GM18508 (cell line): ENCODE measurements at regions not wholly inside any gene's neighbourhood (a gene's known extent, or its start where the extent isn't known, plus 50 kb on each side); places are given as distances from the start of the nearest gene placed in this dataset.

ENCODE experiments used
- ATAC-seq: cut with Tn5 transposase; IDR thresholded peaks from one replicate; pipeline ENCODE4 v1.9.1; 2021; ENCODE audit warnings: moderate number of reproducible peaks; ENCODE audit not compliant: insufficient read depth, unreplicated experiment

DNA sequence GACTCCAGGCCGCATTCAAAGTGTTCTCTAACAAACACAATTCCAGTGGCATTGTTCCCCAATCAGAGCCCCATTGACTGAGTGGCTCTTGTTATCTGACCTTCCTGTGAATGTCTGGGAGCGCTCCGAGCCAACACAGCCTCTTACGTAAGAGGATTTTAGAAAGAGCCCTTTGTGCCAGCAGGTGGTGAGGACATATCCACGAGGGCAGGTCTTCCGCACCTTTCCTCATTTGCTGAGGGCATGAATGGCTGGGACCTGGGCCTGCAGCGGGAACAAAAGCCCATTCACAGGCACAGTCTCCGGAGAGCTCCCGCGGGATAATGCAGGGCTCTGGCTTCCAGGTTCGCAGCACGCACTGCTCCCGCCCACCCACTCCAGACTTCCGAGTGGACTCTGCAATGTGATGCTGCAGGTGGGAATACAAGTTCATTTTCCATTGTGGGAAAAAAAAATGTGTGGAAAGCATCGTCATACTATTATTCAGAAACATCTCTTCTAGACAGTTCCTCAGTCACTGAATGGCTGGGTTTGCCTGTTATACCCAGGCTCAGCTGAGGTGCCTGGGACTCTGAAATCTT, 295.0 kb upstream of the IGFBP3 start:
- no peak for ATAC-seq

DNA sequence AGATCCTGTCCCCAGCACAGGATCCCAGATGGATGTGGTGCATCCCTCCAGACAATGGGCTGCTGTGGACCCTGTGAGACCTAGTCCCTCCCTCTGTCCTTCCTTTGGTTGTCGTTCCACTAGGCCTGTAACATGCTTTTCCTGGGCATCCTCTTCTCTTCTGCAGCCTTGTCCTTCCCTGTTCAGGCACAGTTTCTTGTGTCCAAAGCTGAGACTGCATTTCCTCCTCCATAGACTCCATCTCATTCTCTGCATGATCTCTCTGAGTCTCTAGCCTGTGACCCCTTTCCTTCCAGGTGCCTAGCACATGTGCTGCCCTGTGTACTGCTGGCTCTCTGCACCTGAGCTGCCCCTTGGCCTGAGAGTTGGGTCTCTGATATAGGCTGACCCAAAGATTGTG, 293.5 kb upstream of the IGFBP3 start:
- ATAC-seq, result no peak

DNA sequence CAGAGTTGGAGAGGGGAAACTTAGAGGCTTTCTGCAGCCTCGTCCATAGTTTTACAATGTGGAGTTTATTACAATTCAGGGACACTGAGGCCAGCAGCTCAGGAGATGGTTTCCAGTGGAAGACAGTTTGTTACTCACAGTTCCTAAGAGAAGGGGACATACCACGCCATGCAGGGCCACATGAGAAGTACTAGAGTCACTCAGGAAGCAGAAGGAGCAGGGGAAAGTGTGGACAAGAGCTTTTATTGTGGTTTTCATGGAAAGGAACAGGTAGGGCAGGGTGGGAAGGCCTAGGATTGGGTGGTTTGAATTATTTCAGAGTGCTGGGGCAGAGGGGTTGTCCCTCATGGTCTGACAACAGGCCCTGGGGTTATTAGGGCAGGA, 292.1 kb upstream of the IGFBP3 start:
- ATAC-seq, result no peak

DNA sequence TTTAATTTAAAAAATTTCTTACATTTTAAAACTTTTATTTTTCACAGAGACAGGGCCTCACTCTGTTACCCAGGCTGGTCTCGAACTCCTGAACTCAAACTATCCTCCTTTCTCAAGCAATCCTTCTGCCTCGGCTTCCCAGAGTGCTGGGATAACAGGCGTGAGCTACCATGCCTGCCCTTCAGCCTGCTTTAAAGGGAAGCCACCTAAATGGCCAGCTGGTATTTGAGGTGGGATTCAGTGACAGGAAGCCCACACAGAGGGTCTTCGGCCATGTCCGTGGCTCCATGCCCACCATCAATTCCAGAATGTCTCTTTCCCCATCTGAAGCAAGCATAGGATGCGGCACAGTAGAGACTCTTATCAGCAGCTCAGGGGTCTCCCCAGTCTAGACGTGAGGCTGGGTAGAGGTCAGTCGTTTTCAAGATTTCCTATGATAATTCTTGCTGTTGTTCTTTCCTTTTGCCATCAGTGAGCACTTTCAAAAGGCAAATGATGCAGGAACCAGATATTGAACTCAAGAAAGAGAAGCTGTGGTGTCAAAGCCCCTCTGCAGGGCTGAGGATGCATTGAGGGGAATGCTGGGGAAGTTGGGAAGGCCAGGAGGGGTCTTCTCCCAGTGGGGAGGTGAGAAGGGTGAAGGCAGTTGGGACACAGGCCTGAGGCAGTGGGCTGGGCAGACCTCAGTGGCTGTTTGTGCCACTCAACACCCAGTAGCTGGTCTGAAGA, 291.5 kb upstream of the IGFBP3 start:
- ATAC-seq, result no peak

DNA sequence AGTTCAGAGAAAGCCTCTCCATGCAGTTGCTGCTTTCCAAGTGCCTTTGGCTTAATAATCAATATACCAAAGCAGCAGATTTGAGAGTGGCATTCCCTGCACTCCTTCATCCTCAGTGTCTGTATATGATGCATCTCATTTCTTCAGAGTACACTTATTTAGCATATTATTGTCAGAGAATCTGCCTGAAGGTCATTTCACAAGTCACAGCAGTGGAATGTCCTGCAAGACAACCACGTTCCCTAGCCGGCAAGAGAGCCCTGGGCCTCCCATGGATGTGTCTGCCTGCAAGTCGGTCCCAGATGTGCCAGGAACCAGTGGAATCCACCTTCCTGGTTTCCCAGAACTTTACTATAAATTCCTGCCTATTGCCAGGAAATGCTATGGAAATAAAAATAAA, 289.4 kb upstream of the IGFBP3 start:
- no peak for ATAC-seq

DNA sequence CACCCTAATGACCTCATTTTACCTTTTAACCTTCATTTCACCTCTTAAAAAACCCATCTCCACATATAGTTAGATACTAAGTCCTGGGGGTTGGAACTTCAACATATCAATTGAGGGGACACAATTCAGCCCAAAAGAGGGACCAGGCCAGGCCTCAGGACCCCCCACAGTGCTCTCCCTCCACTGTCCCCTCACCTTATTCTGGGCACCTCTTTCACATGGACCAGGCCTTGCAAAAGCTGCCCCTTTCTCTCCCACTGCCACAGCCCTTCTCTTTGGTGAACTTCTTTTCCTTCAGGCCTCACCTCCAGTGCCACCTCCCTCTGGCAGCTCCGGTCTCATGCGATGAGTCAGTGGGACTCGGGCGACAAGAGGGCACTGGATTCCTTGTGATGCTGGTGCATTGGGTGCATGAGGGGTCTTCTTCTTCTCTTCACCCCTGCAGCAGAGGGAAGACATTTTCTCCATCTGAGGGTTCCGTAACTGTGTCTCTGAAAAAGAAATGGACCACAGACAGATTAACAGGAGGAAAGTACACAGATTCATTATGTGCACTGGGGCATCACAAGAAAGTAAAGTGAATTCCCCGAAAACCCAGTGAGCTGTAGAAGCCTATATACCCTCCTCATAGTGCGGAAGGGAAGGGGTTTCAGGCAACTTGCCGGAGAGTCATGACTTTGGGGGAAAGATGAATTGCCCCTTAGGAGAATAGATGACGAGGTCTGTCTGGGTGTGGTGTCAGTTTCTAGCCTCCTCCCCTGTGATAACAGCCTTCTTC, 288.7 kb upstream of the IGFBP3 start:
- ATAC-seq, result no peak

DNA sequence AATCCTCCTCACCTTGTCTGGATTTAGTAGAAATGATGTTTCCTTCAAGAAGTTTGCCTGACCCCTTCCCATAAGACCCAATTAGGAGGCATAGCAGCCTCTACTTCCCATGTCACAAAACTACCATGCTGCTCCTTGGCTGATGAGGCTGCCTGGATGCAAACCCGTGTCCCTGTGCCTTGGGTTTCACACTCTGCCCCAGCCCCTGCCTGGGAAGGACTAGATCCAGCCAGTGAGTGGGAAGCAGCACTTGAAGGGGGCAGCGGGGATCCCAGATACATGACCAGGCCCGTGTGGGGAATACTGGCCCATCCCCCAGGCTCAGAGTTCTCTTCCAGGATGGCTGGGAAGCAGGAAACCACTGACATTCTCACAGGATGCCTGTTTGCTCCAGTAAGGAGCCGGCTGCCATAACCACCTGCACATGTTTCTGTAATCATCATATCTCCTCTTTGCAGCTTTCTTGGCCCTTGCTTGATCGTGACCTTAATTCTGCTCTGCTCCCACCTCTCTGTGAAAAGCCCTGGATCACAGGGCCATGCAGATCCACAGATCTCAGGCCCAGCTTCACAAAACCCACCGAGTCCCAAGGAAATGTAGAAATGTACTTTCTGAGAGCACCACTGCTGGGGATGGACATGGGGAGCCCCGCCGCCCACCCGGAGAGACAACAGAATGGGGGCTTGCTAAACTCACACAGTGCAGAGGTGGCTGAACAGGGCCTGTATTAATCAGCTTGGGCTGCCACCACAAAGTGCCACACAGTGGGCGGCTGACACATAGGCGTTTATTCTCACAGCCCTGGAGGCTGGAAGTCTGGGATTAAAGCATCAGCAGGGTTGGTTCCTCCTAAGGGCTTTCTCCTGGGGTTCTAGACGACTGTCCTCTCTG, 287.8 kb upstream of the IGFBP3 start:
- no peak for ATAC-seq

DNA sequence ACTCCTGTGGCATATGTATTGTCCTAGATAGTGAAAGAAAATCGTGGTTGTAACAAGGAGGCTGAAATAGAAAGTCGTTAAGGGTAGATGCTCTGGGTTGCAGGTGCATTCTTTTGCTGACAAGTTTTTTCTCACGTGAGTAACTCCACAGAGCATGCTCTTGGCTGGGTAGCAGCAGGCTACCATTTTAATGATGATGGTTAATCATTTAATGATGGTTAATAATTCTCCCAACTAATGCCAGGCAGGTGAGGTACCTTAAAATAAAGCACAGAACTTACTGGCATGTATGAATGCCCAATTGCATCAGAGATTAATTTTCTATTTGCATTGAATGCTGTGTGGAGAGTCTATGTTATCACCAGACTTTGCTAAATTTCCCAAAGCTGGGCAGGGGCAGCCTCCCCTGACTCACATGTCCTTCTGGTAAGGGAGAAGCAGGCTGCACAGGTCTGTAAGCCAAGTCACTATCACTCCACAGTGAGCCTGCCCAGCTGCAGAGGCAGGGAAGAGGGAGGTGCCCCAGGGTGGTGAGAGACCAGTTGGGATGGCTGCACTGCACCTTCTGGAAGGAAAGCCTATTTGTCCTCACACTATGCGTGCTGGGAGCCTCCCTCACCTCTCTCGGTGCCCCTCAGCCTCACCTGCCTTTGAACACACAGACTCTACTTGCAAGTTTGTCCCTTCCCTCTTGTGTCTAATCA, 287.0 kb upstream of the IGFBP3 start:
- no peak for ATAC-seq

DNA sequence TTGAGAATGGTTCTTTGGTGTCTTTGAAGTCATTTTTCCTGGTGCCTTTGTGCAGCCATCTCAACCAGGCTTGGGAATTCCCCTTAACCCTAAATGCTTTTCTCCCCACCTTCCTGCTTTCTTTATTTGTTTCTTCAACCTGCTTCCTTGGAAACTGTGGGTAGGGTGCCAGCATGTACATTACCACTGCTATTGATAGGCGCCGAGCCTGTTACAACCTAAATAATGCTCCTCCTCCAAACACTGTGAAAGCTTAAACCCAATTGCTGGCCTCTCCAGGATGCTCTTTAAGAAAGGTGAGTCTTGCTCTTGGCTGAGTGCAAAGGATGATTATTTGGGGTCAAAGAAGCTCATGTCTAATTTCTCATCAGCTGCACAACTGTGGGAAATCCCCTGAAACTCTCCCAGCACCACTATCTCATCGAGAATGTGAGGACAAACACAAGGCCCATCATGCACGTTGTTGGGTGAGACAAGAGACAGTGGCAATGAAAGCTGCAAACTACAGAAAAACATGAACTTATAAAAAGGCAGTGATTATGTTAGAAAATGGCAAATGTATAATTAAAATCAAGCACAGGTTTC, 285.5 kb upstream of the IGFBP3 start:
- no peak for ATAC-seq

DNA sequence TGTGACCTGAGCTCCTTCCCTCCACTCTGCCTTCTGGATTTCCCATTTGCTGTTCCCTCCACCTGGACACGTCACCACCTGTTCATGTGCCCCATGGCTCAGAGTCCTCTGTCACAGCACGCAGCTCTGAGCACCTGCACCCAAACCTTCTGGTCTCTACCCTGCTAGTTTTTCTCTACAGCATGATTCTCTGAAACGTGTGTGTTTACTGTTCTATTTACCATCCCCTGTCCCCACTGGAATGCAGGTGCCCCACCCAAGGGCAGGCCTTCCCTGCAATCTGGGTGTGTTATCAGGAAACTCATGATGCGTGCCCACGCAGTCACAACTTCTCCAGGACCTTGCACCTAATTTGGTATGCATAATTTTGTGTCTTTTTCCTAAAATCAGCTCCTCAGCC, 284.4 kb upstream of the IGFBP3 start:
- ATAC-seq, result no peak

DNA sequence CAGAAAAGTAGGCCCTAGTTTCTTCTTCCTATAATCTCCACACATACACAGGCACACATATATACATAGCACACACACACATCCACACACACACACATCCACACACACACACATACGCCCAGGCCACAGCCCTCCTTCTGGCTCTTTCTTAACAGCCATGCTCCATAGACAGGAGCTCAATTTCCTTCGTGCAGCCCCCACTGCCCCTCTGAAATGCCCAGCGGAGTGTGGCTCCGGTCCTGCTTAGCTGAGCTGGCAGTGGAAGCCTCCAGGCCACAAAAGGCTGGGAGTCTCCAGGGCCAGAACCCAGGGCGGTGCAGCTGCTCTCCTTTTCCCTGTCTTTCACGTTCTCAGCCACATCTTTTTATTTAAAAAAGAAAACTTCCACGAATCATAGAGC, 282.9 kb upstream of the IGFBP3 start:
- ATAC-seq, result no peak

DNA sequence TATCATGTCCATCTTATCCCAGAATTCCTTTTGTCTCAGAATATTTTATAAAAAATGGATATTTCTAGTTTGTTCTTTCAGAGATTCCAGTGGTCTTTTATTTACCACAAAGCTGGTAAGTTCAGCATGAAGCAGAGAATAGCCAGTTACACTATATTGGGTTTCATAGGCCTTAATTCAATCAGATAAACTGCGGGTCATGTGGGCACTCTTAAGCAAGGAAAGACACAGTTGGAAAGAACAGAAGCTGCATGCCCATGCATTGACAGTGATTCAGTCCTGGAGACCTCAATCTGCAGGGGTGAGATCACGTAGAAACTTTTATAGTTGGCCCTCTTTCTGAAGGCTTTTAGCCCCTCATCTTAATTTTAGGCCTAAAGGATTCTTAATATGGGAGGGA, 281.3 kb upstream of the IGFBP3 start:
- ATAC-seq, result no peak

DNA sequence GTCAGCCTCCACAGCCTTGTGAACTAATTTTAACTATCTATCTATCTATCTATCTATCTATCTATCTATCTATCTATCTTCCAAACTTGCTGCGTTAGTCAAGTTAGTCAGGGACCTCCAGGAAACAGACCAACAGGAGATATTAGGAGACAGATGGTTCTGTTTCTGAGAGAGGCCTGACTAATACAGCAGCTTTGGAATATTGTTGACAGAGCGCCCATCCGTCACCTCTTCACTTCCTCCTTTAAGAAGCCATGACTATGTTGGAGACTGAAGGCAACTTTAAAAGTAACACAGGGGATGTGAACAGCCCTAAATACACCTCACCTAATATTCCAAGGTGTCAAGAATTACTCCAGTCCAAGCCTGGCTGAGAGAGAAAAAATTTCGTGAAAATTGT, 280.9 kb upstream of the IGFBP3 start:
- ATAC-seq, result no peak

DNA sequence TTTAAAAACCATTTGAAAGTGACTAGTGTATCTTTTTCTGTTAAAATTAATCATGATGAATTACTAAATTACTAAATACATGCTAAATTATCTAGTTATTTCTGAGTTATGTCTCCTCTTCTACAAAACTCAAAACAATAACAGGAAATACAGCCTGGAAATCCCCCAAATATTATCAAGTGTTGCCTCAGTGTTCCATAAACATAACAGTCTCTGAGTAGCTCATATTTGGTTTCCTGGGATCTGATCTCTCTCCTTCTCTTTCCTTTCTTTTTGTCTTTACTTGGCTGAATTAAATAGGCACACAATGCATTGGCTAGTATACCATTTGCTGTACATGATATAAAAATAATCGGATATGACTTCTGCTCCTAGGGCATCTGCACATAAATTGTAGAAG, 277.6 kb upstream of the IGFBP3 start:
- no peak for ATAC-seq

DNA sequence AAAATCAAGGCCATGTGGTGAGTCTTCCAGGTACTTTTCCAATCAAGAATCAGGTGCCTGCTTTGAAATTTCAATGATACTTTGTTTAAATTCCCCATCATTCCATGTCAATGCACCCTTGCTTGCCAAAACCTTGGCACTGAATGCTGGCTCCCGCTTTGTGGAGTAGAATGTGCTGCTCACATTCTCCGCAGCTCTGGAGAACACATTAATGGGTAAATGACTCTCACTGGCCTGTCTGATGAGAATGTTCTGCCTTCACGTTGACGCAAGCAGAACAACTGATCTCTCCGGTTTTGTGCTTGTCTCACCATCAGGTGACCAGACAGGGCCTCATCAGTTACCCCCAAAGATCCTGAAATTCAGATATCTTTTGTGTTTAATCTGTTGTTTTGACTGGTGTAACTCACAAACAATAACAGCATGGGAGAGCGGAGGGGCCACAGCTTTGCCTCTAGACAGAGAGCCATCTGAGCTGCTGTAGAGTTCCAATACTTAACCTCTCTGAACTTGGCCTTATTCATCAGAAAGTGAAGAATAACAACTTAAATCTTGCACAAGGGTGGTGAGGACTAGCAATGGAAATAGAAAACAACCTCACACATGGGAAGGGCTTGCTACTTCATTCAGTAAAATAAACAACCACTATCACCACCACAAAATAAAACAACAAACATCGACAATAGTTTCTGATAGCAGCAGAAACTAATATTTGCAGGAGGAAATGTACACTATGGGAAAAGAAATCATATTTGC, 276.9 kb upstream of the IGFBP3 start:
- ATAC-seq, result no peak

DNA sequence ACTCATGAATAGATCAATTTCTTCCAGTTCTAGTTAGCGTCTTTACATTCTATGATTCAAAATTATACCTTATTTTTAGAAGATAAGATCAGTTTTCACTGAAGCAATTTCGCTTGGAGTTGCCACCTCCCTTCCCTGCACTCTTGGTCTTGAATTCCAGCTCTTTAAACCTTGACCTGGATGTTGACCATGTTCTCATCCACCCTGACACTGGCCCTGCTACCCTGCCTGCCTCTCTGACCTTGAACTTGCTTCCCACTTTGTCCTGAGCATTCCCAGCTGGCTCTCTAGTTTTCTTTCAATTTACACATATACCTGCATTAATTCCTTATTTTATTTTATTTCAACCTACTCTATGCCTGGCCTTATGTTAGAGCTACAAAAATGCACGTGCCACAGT, 274.9 kb upstream of the IGFBP3 start:
- no peak for ATAC-seq

DNA sequence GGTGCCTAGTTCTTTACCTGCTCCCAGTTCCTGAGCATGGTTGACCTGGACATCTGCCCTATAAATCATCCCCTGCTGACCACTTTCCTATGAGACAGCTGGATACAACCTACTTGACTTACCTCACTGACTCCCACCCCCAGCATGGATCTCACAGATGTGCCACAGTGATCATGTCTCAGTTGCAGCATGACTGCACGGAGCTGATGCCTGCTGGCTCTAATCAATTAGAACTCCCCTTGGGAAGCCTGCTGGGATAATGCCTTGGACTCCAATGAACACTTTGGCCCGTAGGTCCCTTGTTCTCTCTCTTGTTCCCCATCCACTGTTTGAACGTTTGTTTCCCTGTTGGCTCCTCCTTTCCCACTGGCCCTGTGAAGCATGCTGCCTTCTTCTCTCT, 271.2 kb upstream of the IGFBP3 start:
- no peak for ATAC-seq

DNA sequence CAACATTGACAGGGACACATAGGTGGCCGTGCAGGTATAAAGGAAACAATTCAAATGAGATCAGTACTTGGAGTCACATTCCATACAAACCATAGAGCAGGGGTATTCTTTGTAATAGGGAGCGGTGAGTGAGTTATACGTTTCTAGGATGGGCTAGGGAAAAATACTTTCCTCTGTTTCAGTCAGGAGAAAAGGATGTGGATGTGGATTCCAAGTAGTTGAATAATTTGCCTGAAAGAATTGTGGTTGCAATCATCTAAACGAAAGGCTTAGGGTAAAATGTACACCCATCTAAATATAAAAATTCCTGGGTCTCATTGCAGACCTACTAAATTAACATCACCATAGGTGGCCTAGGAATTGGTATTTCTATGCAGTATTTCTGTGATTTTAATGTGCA, 270.7 kb upstream of the IGFBP3 start:
- no peak for ATAC-seq

DNA sequence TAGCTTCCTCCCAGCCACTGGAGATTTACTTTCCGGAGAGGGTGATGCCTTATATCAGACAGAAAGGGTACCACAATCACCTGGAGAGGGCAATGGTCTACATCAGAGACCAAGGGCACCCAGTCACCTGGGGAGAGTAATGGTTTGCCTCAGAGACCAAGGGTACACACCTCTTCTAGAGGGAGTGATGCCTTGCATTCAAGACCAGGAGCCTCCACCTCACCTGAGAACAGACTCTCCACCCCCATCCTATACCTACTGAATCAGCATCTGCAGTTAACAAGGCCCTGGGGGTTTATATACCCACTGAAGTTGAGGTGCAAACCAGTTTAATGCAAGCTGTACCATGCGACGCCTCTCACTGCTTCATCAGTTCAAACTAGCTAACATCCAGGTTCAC, 270.2 kb upstream of the IGFBP3 start:
- ATAC-seq, result no peak
